ENCODE measurements at regions not wholly inside any gene's neighbourhood (a gene's known extent, or its start where the extent isn't known, plus 50 kb on each side); places are given as distances from the start of the nearest gene placed in this dataset.

- TF ChIP-seq GATA2 (IDR thresholded peaks at IDR 0.05; ENCODE audit: low read depth, low read length), result no peak
- no peak for TF ChIP-seq GATA3 (IDR thresholded peaks at IDR 0.05; ENCODE audit: low read depth, low read length)
Observed at GRCh38 chr9:26216702-26217101, 538.5 kb upstream of the TUSC1 start.
